SU-DHL-6 (cell line): ENCODE measurements at regions not wholly inside any gene's neighbourhood (a gene's known extent, or its start where the extent isn't known, plus 50 kb on each side); places are given as distances from the start of the nearest gene placed in this dataset.

Experiments
- H2AFZ ChIP-seq: fragments of 200-600 bp; sonication (generic); 2 replicates; pipeline ENCODE4 v1.6.1; 2014; ENCODE audit warnings: low read depth, mild to moderate bottlenecking, moderate library complexity, mixed read lengths, antibody characterized with exemption, low read length; ENCODE audit not compliant: severe bottlenecking
- H3F3A ChIP-seq: fragments of 200-600 bp; shearing (Covaris generic); 2 replicates; pipeline ENCODE4 v1.6.0; 2016; ENCODE audit warnings: antibody characterized with exemption, mild to moderate bottlenecking; ENCODE audit not compliant: insufficient read depth
- H3K27ac ChIP-seq: fragments of 200-600 bp; sonication (generic); 2 replicates; pipeline ENCODE4 v1.5.1; 2016; ENCODE audit warnings: low read depth, mild to moderate bottlenecking, low read length, moderate library complexity, mixed read lengths
- H3K27me3 ChIP-seq: fragments of 200-600 bp; sonication (generic), shearing (Covaris generic); 2 replicates; pipeline ENCODE4 v1.6.0; 2014; ENCODE audit warnings: mild to moderate bottlenecking, low read length
- H3K36me3 ChIP-seq: fragments of 200-600 bp; sonication (generic); 2 replicates; pipeline ENCODE4 v1.6.1; 2014; ENCODE audit warnings: mild to moderate bottlenecking, low read length, mixed read lengths
- H3K4me2 ChIP-seq: fragments of 300-600, 200-600 bp; shearing (Covaris generic), sonication (generic); 2 replicates; pipeline ENCODE4 v1.6.0; 2014; ENCODE audit warnings: low read length, low read depth, mild to moderate bottlenecking; ENCODE audit not compliant: poor library complexity, severe bottlenecking
- H3K4me3 ChIP-seq: fragments of 200-600 bp; sonication (generic); 2 replicates; pipeline ENCODE4 v1.5.1; 2014; ENCODE audit warnings: antibody characterized with exemption, low read length, mild to moderate bottlenecking, mixed read lengths; ENCODE audit not compliant: insufficient read depth, poor library complexity, severe bottlenecking
- H3K79me2 ChIP-seq: fragments of 200-600 bp; sonication (generic); 2 replicates; pipeline ENCODE4 v1.6.1; 2014; ENCODE audit warnings: mild to moderate bottlenecking, low read length, moderate library complexity; ENCODE audit not compliant: insufficient read depth
- H3K9ac ChIP-seq: fragments of 200-600 bp; sonication (generic); 2 replicates; pipeline ENCODE4 v1.7.0; 2014; ENCODE audit warnings: mild to moderate bottlenecking, low read length
- H3K9me2 ChIP-seq: fragments of 200-600 bp; sonication (generic); replicated peaks from 2 replicates; pipeline ENCODE4 v1.6.1; 2014; ENCODE audit warnings: low read length; ENCODE audit not compliant: insufficient read depth
- H3K9me3 ChIP-seq: fragments of 200-600 bp; sonication (generic); 2 replicates; pipeline ENCODE4 v1.6.1; 2014; ENCODE audit warnings: low read length, mixed read lengths; ENCODE audit not compliant: insufficient read depth
- H4K20me1 ChIP-seq: fragments of 200-600 bp; sonication (generic); 2 replicates; pipeline ENCODE4 v1.6.1; 2014; ENCODE audit warnings: low read depth, mild to moderate bottlenecking, antibody characterized with exemption, low read length, moderate library complexity, mixed read lengths
- EZH2phosphoT487 ChIP-seq: fragments of 200-600 bp; sonication (generic), shearing (Covaris generic); conservative IDR thresholded peaks from 2 replicates; pipeline ENCODE4 v1.6.1; 2018; ENCODE audit warnings: mild to moderate bottlenecking, antibody characterized with exemption, low read length, moderate library complexity, mixed read lengths
- TF ChIP-seq, protein P1 (sequence below): fragments of 200-600 bp; sonication (generic); IDR thresholded peaks from one replicate; pipeline ENCODE4 v1.5.1; 2017; ENCODE audit warnings: antibody characterized with exemption, mild to moderate bottlenecking, low read length, moderate library complexity; ENCODE audit not compliant: insufficient read depth, poor library complexity, severe bottlenecking

GRCh38 chr11:119533462-119533861, 110.5 kb upstream of the THY1 start:
- H3K4me3 ChIP-seq = no peak overlapping the region
- H3F3A ChIP-seq = no peaks in the 10 kb centered on the region
- no peaks in the 10 kb centered on the region for H4K20me1 ChIP-seq
- TF ChIP-seq, protein P1, sequence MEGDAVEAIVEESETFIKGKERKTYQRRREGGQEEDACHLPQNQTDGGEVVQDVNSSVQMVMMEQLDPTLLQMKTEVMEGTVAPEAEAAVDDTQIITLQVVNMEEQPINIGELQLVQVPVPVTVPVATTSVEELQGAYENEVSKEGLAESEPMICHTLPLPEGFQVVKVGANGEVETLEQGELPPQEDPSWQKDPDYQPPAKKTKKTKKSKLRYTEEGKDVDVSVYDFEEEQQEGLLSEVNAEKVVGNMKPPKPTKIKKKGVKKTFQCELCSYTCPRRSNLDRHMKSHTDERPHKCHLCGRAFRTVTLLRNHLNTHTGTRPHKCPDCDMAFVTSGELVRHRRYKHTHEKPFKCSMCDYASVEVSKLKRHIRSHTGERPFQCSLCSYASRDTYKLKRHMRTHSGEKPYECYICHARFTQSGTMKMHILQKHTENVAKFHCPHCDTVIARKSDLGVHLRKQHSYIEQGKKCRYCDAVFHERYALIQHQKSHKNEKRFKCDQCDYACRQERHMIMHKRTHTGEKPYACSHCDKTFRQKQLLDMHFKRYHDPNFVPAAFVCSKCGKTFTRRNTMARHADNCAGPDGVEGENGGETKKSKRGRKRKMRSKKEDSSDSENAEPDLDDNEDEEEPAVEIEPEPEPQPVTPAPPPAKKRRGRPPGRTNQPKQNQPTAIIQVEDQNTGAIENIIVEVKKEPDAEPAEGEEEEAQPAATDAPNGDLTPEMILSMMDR = no peak
- TF ChIP-seq EZH2phosphoT487 = no peak
- H3K27ac ChIP-seq = no peak overlapping the region
- H3K4me2 ChIP-seq = no peak overlapping the region
- H2AFZ ChIP-seq = no peak overlapping the region
- H3K79me2 ChIP-seq = no peaks in the 10 kb centered on the region
- H3K36me3 ChIP-seq = no peaks in the 10 kb centered on the region
- no peaks in the 10 kb centered on the region for H3K9me2 ChIP-seq
- H3K27me3 ChIP-seq = no peaks in the 10 kb centered on the region
- H3K9me3 ChIP-seq = no peaks in the 10 kb centered on the region
- no peak overlapping the region for H3K9ac ChIP-seq

GRCh38 chr11:119532551-119532950, 109.6 kb upstream of the THY1 start:
- Histone ChIP-seq H3K27ac (no peak overlapping the region), H3K27me3 (no peaks in the 10 kb centered on the region), H3K4me2 (no peak overlapping the region), H3K36me3 (no peaks in the 10 kb centered on the region), H3K9me3 (no peaks in the 10 kb centered on the region), H4K20me1 (no peaks in the 10 kb centered on the region), H3F3A (no peaks in the 10 kb centered on the region), H3K9me2 (no peaks in the 10 kb centered on the region), H3K4me3 (no peak overlapping the region), H2AFZ (no peak overlapping the region), H3K9ac (no peak overlapping the region), H3K79me2 (no peaks in the 10 kb centered on the region)
- TF ChIP-seq, protein P1 = no peak
- TF ChIP-seq EZH2phosphoT487 = no peak

DNA sequence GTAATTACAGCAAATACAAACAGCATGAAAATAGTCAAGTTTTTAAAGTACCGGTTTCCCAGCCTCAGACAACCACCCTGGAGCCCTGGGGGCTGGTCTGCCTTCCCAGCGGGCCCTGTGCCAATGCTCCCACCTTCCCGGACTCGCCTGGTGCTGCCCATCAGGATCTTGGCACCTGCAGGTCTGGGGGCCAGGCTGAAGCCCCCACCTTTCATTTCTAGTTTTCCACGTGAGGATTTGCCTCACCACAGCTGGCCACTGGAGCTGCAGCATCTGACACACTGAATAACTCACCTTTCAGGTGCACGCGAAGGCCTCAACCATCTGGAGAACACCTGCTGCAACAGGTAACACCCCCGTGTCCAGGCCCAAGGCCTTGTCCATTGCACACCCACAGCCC, 108.7 kb upstream of the THY1 start:
- H3K4me2 ChIP-seq = no peak overlapping the region
- no peak overlapping the region for H3K27ac ChIP-seq
- no peak overlapping the region for H3K4me3 ChIP-seq
- TF ChIP-seq, protein P1 = no peak
- no peak for TF ChIP-seq EZH2phosphoT487
- H4K20me1 ChIP-seq = no peaks in the 10 kb centered on the region
- H3K9me3 ChIP-seq = no peaks in the 10 kb centered on the region
- no peaks in the 10 kb centered on the region for H3K9me2 ChIP-seq
- no peaks in the 10 kb centered on the region for H3K79me2 ChIP-seq
- H3K36me3 ChIP-seq = no peaks in the 10 kb centered on the region
- H3F3A ChIP-seq = no peaks in the 10 kb centered on the region
- H2AFZ ChIP-seq = no peak overlapping the region
- no peak overlapping the region for H3K9ac ChIP-seq
- no peaks in the 10 kb centered on the region for H3K27me3 ChIP-seq
